DMS153 treated with DMSO at 0.1 percent for 48 hours (cell line): ENCODE measurements at regions not wholly inside any gene's neighbourhood (a gene's known extent, or its start where the extent isn't known, plus 50 kb on each side); places are given as distances from the start of the nearest gene placed in this dataset.

Experiments used
- DNase-seq: peaks from one replicate; lab custom pipeline; 2025; ENCODE audit not compliant: unreplicated experiment; lab: John Stamatoyannopoulos, UW

- no peak for DNase-seq
Measured at GRCh38 chr2:150110548-150110947, 376.9 kb downstream of the RND3 start.

GRCh38 chr2:150109912-150110311, 377.6 kb downstream of the RND3 start:
- no peak for DNase-seq

- no peak for DNase-seq
Measured at GRCh38 chr2:150109028-150109427, 378.4 kb downstream of the RND3 start.

DNA sequence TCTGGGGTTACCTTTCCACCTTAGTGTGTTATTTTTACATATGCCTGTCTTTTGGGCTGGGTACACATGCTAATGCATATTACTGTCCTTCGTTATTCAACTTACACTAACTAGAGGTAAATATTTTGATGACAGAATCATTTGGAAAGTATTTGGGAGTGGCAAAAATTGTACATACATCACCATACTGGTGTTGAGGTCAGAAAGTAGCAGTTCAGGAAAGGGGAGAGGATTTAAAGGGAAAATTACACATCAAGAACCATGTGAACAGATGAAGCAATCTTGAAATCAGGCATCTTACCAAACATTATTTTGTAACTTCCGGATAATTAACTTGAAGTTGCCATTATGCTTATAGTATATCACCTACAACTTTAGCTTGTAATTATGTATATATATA, 379.7 kb downstream of the RND3 start:
- DNase-seq: no peak

- no peak for DNase-seq
Measured at GRCh38 chr2:150107170-150107569, 380.3 kb downstream of the RND3 start.

GRCh38 chr2:150101947-150102346, 385.5 kb downstream of the RND3 start:
- no peak for DNase-seq

DNA sequence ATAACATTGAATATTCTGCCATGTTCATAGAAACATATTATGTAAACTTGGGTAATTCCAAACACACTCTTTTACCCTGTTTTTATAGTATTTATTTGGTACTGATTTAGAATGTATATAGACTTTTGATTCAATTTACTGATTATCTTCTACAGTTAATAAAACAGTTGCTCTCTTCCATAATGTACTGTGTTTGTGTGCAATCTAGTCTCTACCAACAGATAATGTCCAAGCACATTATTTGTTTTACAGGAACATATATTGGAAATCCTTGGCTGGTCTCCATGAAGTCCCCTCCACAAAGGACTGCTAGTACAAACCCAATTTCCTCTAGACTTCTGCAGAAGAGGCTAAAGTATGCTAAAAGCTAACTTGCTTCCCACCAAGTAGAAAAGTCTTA, 386.6 kb downstream of the RND3 start:
- DNase-seq: no peak

DNA sequence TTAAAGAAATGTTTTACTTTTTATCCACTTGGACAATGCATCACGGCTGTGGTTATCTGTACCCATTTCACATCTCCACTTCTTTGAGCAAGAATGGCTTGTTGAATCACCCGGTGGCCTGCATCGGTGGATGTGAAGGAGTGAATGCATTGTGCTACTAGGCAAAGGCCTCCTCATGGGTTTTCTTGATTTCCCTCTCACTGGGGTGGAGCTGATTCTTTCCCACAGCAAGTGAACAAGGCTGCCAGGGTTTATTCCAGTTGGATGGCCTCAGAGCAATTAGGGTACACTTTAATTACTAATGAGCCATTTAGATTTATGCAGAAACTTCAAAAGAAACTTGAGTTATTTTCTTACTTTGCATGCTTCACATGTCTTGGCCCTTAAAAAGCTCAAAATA, 387.1 kb downstream of the RND3 start:
- DNase-seq: no peak

DNA sequence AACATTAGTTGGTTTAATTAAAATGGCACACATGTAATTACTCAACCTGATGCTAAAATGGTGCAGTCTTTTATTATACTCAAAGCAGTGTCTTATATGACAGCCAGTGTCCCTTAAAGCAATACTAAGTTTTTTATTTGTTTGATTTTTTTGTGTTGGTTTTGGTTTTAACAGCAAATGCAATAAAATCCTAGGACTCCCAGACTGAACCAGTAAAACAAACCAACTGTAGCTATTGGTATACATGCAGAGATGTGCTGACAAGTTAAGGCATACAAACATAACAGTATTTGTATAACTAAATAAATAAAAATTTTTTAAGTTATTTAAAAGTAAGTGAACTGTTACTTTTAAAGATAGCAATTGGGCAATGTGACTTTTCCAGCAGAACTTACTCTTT, 387.7 kb downstream of the RND3 start:
- DNase-seq: no peak

- DNase-seq: no peak
Measured at GRCh38 chr2:150097901-150098531, 389.5 kb downstream of the RND3 start.

DNA sequence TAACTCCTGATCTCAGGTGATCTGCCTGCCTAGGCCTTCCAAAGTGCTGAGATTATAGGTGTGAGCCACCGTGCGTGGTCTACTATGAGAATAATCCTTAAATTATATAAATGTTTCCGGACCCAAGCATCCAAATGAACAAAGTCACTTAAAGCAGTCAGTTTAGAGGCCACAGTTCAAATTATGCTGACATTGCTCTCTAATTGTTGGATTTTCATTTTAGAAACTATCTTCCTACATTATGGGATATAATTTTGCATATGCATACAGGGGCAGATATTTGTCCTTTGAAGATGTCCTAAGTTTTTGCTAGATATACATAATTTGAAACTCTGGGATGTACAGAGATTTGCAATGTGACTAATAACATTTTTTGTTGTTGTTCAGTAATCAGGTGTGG, 390.1 kb downstream of the RND3 start:
- no peak for DNase-seq

DNA sequence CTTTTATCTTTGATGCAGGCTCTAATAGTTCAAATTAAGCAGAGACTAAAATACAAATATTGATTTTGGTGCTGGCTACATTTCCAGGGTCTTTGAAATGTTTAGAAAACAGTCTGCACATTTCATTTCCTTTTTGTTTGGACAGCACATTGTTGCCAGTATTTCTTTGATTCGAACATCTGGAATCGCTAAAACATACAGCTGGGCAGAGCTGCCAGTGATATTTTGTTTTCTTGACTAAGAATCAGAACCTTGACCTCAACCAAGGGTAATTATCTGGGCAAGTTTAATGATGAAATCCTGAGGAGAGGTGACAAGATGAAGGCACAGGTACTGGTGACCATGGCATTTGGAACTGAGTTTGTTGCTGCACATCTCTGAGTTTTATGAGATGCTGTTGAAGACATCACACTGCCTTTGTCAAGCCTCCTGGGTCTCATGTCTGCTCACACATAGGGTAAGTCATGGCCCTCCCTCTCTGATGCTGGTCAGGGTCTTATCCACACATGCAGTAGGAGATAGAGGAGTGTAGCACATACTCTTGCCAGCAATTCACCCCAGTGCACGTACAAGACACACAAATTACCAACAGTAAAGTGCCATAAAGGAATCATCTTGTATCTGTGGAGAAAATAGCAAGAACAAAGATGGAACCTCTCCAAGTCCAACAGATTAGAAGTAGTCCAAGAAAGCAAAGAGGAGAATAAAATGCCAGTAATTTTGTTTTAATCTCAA, 391.9 kb downstream of the RND3 start:
- DNase-seq: no peak

DNA sequence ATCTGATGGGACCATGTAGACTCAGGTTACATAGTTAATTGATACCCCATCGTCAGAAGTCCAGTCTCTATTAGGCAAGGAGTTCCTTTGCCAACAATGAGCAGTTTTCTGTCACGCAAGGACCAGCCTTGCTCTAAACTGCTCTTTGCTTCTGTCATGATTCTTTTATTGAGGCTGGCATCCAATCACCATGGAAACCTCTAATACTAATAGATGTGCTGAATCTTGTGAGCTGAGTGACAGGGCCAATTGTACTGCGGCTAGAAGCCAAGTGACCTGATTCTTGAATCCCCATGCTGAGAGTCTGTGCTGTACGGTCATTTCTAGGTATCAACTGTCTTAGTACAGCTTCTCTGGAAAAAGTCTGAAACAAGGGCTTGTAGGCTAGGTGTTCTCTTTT, 395.6 kb downstream of the RND3 start:
- no peak for DNase-seq

DNA sequence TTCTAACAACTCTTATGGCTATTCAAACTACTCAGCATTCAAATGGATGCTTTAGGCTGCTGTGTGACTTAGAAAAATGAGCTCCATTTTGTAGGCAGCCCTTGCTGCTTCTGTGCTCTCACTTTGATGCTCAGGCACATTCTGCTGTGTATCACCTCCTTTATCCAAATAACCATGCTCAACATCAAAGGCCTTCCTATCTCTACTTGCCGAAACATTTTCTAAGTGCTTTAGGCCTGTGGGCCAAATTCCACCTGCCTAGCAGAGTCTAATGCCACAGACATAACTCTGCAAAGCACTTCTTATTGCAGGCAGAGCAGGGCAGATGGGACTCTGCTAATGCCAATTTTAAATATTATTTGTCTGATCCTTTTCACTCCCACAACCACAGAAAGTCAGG, 397.4 kb downstream of the RND3 start:
- no peak for DNase-seq

DNA sequence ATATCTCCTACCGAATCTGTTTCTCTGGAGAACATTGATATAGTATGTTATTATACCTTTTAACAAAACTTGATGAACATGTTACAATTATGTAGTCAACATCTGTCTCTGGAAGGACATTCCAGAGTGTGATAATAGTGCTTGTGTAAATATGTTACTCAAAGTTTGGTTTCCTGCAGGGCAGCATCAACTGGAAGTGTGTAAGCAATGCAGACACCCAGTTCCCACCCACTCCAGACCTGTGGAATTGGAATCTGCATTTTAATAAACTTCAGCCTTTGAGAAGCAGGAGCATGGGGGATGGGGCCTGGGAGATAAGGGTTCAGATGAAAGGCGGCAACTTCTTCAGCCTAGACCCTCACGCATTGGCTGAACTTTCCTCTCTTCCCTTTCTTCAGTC, 398.9 kb downstream of the RND3 start:
- no peak for DNase-seq

DNA sequence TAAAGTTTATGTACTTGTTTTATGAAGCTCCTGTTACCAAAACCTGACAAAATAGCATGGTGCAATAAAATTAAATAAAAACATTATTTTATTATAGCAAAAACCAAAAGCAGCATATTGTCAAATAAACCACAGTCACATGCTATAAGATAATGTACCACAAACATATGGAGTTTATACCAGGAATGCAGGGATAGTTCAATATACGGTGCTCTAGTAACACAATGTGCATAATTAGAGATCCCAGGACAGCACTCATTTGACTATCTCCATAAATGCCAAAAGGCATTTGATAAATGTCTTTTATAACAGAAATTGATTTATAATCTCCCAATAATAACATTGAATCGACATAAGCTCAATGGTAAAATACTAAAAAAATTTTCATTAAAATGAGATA, 402.0 kb downstream of the RND3 start:
- DNase-seq: no peak

DNA sequence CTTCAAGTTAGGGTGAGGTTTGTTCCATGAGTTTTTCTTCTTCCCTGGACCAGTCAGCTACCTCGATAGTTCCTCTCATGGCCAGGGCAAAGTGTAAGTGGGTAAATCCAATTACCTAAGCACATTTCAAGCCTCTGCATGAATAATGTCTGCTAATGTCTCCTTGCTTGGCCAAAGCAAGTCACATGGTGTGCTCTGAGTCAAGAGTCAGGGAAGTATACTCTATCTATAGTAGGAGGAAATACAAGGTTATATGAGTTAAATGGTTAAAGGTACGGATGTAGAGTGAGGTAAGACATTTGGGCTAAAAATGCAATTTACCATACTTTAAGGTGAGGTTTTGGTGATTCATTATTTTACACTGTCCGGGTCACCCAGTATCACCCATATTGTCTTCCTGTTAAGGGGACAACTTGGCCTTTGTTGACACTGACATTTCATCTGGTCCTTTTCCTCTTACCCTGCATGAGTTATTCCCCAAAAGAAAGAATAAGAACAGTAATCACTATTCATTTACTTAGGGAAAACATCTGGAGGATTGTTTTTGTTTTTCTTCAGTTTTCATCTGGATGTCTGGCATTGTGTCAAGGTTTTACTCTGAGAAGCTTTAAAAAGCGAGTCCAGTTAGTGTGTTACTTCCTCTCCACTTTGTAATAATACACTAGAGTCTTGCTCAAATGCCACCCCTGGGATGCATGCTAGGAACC, 405.5 kb downstream of the RND3 start:
- DNase-seq: no peak

- DNase-seq: no peak
Measured at GRCh38 chr2:150076281-150076680, 411.2 kb downstream of the RND3 start.

- DNase-seq: no peak
Measured at GRCh38 chr2:150075831-150076230, 411.6 kb downstream of the RND3 start.

GRCh38 chr2:150066490-150066889, 421.0 kb downstream of the RND3 start:
- DNase-seq: no peak

- no peak for DNase-seq
Measured at GRCh38 chr2:150063931-150064548, 423.4 kb downstream of the RND3 start.

- no peak for DNase-seq
Measured at GRCh38 chr2:150063432-150063889, 424.0 kb downstream of the RND3 start.
